Lower leg skin (tissue), 4 donors: ENCODE measurements at regions not wholly inside any gene's neighbourhood (a gene's known extent, or its start where the extent isn't known, plus 50 kb on each side); places are given as distances from the start of the nearest gene placed in this dataset.
A peak's percentile ranks its signal among the peaks of the same experiment; 100 is the strongest.

Experiments used
- DNase-seq, 2 donors: peaks; one replicate each; pipeline ENCODE4 v3.0.0-alpha.2; 2019; ENCODE audit warnings: low spot score in 2 of 2
- H3K4me3 ChIP-seq: fragments of 200-600 bp; sonication (generic); 2 replicates; pipeline ENCODE4 v1.5.1; 2017; ENCODE audit warnings: mild to moderate bottlenecking, low read depth; ENCODE audit not compliant: poor library complexity, severe bottlenecking
- CTCF ChIP-seq, 3 donors: fragments of 450-650 bp; IDR thresholded peaks; one replicate each; pipeline ENCODE4 v1.5.1; 2016; ENCODE audit warnings: antibody characterized with exemption in 3 of 3, mild to moderate bottlenecking in 3 of 3, moderate library complexity in 2 of 3
- POLR2A ChIP-seq, 2 donors: fragments of 450-650 bp; IDR thresholded peaks; one replicate each; pipeline ENCODE4 v1.6.1; 2016 to 2017; ENCODE audit warnings: antibody characterized with exemption in 2 of 2, mild to moderate bottlenecking in 1 of 2, moderate library complexity in 1 of 2
- WGBS, 2 donors: methylation state at CpG; one replicate each; pipeline ENCODE4 v1.1.5; 2018; 5-methylcytosine and 5-hydroxymethylcytosine counted together
- intact Hi-C: fragments of 100-400 bp; cut with DNase I; formaldehyde crosslinking; loops from one replicate; pipeline ENCODE4 v1.15.0; 2023; ENCODE audit warnings: low total_unique reads

GRCh38 chr2:42984617-42985016 is 192.2 kb upstream of the HAAO start:
- DNase-seq: peak in 1 of 2 donors; percentile 31
- TF ChIP-seq POLR2A (IDR thresholded peaks at IDR 0.05): no peak
- TF ChIP-seq CTCF (IDR thresholded peaks at IDR 0.05): no peak
- WGBS, 2 donors: 78 to 82% methylated on average over 6 of the region's 6 CpGs
- H3K4me3 ChIP-seq: no peak overlapping the region
- intact Hi-C loops: no loop called here

GRCh38 chr2:42984081-42984480 is 191.7 kb upstream of the HAAO start:
- intact Hi-C loops: no loop called here
- peak in 1 of 2 donors; percentile 25 for DNase-seq
- TF ChIP-seq POLR2A (IDR thresholded peaks at IDR 0.05) (no peak), CTCF (IDR thresholded peaks at IDR 0.05) (no peak)
- H3K4me3 ChIP-seq: no peak overlapping the region
- WGBS, 2 donors: 65 to 80% methylated on average over 6 of the region's 6 CpGs

- intact Hi-C loops: no loop called here
- WGBS, 2 donors: 90 to 93% methylated on average over 9 of the region's 9 CpGs
- TF ChIP-seq CTCF (IDR thresholded peaks at IDR 0.05) (no peak), POLR2A (IDR thresholded peaks at IDR 0.05) (no peak)
- peak in 1 of 2 donors; percentile 40 for DNase-seq
- H3K4me3 ChIP-seq: no peak overlapping the region
Observed at GRCh38 chr2:42980764-42981416, 188.5 kb upstream of the HAAO start.

GRCh38 chr2:42979870-42980763 is 187.7 kb upstream of the HAAO start:
- H3K4me3 ChIP-seq: no peak overlapping the region
- intact Hi-C loops: loop anchor here (10.0 kb wide), 1 partner anchor 245 kb away; the partner anchor contains the start of gene ZFP36L2
- WGBS, 2 donors: 86 to 93% methylated on average over 16 of the region's 16 CpGs
- no peak for TF ChIP-seq POLR2A (IDR thresholded peaks at IDR 0.05)
- TF ChIP-seq CTCF (IDR thresholded peaks at IDR 0.05): no peak
- peak in 1 of 2 donors; percentile 60 for DNase-seq

- intact Hi-C loops: loop anchor here (10.0 kb wide), 1 partner anchor 245 kb away; the partner anchor contains the start of gene ZFP36L2
- WGBS, 2 donors: 74 to 75% methylated on average over 5 of the region's 5 CpGs
- no peak overlapping the region for H3K4me3 ChIP-seq
- TF ChIP-seq CTCF (IDR thresholded peaks at IDR 0.05): no peak
- TF ChIP-seq POLR2A (IDR thresholded peaks at IDR 0.05): no peak
- peak in 1 of 2 donors; percentile 74 for DNase-seq
Observed at GRCh38 chr2:42979416-42979869, 187.1 kb upstream of the HAAO start.
